C1 segment of cervical spinal cord (tissue), 14 donors: ENCODE measurements at regions not wholly inside any gene's neighbourhood (a gene's known extent, or its start where the extent isn't known, plus 50 kb on each side); places are given as distances from the start of the nearest gene placed in this dataset.
A peak's percentile ranks its signal among the peaks of the same experiment; 100 is the strongest.
"Not testable (repeated sequence)": the region's sequence is repeated elsewhere in the genome, so short reads cannot be mapped to it uniquely, and the experiment has no call there.

Source experiments
- DNase-seq, 14 donors: peaks; one replicate each; lab custom pipeline; 2025; lab: John Stamatoyannopoulos, UW

DNA sequence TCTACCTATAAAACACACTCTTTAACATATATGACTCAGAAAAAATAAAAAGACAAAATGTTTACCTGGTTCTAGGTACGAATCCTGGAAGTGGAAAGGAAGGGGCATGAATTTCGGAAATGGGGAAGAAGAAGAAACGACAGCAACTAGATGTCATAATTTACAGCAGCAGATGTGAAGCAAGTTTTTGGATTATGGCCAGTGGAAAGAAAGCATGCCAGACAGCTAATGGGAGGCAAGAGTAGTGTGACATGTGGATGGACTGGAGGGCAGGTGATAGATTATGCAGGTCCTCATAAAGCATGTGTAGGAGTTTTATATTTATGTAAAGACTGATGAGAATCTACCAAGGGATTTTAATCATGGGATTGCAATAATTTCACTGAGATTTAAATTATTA lies 279.0 kb upstream of the TACR3 start:
- DNase-seq = no peak

DNA sequence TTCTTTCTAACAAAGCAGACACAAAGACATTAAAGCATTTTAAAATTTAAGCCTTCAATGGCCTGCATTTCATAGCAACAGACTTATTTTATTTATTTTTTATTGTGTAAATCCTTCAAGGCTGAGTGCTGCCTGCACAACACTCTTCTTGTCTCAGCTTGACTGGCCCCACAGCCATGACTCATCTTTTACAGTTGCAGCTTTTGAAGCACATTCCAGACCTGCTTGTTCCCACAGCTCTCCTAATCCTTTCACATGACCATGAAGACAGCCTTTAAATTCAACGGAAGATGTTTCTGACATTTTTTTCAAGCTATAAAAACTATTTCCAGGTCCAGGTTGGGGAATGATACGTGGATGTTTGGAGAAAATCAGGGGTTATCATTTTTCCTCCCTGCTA lies 276.9 kb upstream of the TACR3 start:
- DNase-seq = peak in 3 of 14 donors; percentile 0 to 31 (median 6)

DNA sequence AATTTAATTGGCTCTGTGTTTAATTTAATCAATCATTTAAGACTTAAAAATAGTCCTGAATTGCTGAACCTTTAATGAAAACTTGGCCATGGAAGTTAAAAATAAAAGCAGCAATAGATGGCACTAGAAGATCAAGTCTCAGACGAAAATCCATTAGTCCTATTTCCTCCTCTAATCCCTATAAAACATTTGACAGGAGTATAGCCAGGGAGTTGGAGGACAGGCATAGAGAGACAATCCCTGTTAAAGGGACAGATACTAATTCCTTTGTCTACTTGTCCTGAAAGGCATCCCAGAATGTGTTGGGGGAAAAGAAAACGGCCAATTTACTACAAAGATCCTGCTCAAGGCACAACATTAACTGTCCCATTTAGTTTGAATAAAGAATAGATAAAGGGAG lies 276.3 kb upstream of the TACR3 start:
- DNase-seq = no peak

DNA sequence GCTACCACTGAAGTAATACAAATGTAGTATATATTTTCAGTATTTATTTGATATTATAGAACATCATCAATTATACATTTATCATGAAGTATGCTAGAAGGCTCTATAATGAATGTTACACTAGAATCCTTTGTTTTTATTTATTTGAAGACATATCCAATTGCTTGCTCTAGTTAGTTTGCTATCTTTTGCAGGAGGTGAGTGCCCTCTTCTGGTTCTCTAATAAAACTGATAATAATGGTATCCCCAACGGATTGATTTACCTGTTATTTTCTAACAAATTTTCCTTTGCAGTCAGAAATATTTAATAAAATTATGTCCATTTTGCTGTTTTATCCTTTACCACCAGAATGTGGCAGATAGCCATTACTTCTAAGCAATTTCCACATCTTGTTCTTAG lies 274.3 kb upstream of the TACR3 start:
- DNase-seq = no peak

DNA sequence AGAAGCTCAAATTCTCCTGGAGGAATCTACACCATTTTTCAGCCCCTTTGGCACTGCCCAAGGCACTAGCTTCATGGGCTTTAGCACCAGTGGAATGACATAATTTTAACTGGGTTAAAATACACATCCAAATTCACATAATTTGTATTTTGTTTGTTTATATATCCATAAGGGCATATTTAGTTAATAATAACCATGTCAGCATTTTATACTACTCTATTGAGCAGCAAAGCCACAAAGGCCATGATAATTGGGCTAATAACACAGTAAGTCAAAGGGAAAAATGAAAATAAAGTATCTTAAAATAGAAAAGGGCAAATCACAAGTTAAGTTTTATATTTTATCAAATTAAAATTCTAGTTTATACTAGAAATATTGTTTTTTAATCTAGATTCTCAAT lies 262.7 kb upstream of the TACR3 start:
- DNase-seq = no peak

DNA sequence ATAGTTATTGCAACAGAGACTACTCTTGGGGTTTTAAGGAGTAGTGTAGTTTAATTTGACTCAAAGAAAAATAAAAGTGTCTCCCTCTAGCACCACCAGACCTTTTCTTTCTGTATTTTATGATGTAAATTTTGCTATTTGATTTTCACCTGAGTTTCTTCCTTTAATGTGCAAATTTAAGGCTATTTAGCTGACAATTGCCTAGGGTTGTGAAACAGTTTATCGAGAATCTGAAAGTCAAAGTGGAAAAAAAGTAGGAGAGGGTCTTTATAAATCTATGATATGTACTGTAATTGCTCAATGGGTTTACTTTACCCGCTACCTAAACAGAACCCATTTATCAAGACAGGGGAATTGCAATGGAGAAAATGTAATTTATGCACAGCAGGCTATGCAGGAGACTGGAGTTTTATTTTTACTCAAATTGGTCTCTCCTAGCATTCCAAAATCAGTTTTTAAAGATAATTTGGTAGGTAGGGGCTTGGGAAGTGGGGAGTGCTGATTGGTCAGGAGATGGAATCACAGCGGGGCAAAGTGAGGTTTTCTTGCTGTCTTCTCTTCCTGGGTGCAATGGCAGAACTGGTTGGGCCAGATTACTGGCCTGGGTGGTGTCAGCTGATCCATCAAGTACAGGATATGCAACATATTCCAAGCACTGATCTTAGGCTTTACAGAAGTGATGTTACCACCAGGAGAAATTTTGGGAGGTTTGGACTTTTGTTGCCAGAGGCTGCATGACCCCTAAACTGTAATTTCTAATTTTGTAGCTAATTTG lies 228.6 kb upstream of the TACR3 start:
- no peak for DNase-seq

DNA sequence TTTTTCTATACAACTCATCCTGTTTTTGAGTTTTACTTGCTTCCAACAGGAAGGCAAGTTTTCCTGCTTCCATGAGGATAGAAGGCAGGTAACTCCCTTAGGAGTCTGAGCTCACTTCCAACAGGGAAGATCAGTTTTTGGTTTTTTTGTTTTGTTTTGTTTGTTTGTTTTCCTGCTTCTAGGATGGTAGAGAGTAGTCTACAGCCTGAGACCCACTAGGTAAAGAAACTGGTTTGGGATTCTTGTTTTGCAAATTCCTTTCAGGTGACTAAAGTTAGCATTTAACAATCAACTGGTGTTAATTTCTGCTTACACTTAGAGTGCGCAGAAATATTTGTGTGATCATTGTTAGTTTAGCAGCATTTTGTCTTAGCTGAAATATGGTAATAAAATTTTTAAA lies 227.8 kb upstream of the TACR3 start:
- no peak for DNase-seq

DNA sequence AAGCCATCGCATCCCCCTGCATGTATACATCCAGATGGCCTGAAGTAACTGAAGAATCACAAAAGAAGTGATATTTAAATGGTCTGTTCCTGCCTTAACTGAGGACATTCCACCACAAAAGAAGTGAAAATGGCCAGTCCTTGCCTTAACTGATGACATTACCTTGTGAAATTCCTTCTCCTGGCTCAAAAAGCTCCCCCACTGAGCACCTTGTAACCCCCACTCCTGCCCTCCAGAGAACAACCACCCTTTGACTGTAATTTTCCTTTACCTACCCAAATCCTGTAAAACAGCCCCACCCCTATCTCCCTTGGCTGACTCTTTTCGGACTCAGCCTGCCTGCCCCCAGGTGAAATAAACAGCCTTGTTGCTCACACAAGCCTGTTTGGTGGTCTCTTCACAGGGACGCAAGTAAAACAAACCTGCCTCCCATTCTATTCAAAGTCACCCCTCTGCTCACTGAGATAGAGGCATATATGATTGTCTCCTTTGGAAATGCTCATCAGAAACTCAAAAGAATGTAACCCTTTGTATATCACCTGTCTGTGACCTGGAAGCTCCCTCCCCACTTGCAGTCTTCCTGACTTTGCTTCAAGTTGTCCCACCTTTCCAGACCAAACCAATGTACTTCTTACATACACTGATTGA lies 227.0 kb upstream of the TACR3 start:
- not testable (repeated sequence) for DNase-seq

DNA sequence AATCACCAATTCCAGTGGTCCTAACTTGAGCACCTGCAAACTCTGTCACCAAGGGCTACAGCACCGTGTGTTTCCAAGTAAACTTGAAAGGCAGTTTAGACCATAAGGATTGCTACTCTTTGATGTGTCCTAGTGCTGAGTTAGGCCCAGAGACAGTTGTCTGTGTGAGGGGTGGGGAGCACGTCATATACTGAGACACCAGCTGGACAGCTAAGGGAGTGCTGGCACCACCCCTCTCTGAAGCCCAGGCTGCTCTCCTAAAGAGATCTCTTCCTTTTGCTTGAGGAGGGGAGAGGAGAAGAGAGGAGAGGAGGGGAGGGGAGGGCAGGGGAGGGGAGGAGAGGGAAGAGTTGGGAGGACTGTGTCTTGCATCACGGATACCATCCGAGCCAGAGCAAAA lies 218.7 kb upstream of the TACR3 start:
- DNase-seq = no peak

DNA sequence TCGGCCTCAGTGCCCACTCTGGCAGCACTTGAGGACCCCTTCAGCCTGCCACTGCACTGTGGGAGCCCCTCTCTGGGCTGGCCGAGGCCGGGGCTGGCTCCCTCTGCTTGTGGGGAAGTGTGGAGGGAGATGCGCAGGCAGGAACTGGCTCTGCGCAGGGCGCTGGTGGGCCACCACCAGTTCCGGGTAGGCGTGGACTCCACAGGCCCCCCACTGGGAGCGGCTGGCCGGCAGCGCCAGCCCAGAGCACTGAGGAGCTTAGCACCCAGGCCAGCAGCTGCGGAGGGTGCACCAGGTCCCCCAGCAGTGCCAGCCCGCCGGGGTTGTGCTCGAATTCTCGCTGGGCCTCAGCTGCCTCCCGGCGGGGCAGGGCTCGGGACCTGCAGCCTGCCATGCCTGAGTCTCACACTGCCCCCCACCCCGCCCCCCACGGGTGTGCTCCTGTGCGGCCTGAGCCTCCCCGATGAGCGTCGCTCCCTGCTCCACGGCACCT lies 216.9 kb upstream of the TACR3 start:
- no peak for DNase-seq

DNA sequence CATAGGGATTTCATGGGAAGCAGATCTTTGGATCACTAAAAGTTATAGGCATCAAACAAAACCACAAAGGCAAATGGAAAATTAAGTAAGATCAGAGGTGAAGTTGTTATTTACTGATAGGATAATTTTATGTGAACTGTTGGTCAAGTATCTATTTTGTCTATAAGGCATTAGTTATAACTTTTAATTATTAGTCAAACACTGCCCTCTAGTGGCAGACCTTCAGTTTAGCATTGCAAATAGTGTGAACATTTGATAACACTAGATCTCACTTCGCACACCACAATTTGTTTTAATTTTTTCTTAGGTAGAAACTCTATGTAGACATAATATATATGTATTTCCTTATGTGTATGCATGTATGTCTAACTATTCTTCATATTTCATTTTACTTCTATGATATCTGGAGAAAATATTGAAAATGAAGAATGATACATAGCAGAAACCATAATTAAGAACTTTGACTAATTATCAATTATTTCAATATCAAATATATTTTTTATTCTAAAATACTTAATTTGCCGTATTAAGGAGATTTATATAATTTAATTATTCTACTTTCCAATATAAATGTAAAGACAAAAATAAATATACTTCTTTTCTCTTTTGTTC lies 214.5 kb upstream of the TACR3 start:
- peak in 1 of 14 donors; percentile 1 for DNase-seq

DNA sequence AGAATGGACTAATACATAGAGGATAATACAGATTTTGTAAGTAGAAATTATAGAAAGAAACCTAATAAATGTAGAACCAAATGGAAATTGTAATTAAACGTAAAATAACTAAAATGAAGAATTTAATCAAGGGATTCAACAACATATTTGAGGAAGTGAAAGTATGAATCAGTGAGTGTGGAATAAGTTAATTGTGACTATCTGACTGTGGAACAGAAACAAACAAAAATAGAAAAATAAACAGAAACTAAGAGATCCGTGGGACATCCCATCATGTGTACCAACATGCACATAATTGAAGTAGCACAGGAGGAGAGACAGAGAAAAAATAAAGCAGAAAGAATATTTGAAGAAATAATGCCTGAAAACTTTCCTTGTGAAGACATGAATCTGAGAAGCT lies 208.6 kb upstream of the TACR3 start:
- no peak for DNase-seq

DNA sequence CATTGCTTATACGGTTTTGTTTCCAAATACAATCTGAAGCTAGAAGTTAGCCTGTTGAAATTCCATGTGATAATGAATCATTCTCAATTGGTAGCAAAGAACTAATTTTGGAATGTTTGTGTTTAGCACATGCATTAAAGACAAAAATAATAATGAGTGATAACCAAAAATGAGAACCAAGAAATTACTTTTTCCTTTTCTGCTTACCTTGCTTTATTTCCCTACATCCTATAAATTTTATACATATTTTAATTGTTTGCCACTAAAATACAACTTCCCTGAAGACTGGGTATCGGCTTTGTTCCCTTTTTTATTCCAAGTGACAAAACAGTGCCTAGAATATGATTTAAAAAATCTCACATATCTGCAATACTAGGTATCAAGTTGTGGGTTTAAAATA lies 203.8 kb upstream of the TACR3 start:
- no peak for DNase-seq

DNA sequence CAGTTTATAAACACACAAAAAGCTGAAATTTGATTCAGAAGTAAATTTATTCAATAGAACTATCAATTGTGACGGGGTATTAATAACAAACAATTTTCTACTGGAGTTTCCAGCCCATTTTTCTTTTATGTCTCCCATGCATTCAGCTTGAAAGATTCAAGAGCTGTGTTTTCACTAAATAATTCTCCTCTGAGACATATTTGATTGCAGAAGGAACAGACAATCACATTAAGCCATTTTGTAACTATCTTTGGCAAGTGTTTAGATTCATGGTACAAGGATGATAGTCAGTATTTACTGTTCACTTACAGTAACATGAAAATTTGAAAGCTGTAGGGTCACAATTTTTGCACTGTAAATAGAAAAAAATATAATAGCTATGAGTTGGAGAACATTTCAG lies 198.4 kb upstream of the TACR3 start:
- no peak for DNase-seq

DNA sequence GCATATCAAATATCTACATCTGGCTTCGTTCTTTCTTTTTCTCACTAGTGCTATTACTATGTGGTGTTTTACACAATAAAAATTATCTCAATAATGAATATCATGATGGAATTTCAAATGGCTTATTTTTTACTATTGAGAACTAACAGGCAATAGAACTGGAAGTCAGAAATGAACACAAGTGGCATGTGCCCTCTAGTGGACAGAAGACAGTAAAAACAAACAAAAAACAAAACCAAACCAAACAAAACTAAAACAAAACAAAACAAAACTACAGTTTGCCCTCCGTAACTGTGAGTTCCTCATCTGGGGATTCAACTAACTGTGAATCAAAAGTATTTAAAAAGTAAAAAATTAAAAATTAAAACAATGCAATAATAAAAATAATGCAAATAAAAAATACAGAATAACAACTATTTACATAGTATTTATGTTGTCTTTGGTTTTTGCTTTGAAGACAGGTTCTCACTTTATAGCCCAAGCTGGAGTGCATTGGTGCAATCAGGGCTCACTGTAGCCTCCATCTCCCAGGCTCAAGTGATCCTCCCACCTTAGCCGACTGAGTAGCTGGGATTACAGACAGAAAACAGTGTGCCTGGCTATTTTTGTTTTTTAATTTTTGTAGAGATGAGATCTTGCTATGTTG lies 195.6 kb upstream of the TACR3 start:
- DNase-seq = no peak

DNA sequence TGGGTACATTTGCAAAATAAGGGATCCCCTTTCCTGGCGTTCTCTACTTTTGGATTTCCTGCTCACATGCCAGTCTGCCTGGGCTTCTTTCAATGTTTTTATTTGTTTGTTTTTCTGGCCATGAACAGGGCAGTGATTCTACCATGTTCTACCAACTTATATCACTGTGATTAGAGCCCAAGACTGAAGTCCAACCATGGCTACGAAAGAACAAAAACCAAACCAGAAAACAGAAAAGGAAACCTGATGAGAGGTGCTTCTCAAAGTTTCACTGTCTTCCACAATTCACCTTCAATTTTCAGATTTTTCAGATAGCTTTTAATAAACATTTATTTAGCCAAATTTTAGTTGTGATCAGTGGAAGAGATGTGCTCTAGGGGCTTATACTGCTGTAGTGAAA lies 187.6 kb upstream of the TACR3 start:
- DNase-seq = no peak

DNA sequence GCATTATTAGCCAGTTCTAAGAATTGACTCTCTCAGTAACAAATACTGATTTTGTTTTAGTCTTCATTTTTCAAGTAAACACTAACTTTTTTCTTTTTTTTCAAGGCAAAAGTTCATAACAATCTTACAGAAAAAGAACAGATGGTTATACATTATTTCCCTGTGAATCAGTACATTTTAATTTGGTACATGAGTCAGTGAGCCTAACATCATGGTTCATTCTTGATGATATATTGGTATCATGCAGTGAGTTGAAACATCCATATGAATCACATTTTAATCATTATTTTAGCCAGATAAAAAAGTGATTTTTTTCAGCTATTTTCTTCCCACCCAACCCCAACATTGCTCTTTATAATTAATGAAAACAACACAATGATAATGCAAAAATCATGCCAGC lies 184.3 kb upstream of the TACR3 start:
- no peak for DNase-seq

DNA sequence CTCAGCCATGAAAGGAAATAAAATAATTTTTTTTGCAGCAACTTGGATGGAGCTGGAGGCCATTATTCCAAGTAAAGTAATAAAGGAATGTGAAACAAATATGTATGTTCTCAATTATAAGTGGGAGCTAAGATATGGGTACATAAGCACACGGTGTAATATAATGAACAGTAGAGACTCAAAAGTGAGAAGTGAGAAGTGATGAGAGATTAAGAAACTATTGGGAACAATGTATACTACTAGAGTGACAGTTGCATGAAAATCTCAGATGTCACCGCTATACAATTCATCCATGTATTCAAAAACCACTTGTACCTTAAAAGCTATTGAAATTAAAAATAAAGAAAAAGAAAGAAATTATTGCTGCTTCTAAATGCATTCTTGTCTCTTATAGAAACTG lies 182.9 kb upstream of the TACR3 start:
- no peak for DNase-seq

DNA sequence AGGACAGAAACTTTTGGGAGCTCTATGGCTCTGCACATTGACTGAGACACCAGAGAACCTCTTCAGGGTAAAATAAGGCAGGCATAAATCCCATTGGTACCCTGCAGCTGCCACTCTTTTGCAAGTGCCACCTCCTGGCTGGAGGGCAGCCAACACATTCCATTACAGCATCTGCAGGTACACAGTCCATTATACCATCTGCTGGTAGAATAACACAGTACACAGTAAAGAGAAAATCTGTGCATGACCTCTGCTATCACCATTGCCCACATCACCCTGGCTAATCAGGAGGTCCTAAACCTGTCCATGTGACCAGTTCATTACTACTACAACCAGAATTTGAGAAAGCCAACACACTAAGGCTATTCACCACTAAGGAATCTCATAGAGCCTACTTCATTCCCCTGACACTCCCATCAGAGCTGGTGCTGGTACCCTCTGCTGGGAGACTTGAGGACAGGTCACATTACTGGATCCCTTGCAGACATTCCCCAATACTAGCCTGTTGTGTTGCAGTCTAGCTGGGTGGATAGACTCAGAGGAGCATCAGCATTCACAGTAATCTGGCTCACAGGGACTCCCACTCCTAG lies 176.2 kb upstream of the TACR3 start:
- DNase-seq = no peak

DNA sequence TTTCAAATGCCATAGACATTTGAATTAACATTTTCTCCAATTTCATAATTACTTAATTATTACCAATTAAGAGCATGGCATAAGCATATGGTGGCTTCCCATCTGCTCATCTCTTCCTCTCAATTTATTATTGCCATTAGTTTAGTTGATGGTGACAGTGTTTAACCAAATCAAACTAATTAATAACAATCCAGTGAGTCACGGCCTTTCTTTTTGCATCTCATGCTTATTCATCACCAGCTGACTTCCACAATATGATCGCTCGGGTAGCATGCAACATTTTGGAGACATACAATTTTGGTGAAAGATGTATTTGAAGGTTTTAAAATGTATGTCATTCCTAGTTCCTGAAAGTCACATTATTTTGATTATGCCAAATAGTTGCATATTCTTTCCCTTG lies 172.8 kb upstream of the TACR3 start:
- no peak for DNase-seq

DNA sequence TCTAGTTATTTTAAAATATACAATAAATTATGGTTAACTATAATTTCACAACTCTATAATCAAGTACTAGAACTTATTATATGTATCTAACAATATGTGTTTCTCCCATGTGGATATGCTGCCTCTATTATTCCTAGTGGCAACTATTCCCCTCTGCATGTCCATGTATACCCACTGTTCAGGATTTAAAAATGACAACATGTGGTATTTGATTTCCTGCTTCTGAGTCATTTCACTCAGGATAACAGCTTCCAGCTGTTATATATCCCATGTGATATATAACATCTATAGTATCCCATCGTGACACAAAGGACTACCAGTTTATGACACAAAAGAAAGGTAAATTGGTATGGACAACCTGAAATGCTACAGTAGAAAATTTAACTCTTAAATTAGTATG lies 167.4 kb upstream of the TACR3 start:
- DNase-seq = no peak

DNA sequence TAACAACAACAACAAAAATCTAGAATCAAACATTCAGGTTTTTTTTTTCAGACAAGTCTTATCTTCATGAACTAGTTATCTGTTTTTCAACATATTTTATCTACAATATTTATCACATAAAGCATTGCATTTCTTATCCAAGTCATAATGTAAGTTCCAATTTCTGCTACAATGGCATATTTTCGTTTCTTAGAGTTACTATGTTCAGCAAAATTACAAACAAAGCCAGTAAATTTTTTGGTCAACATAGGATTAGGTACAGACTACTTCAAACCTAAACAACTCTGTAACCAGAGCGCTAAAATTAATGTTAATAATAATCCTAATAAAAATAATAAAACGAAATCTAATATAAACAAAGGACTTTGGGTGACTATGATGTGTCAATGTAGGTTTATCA lies 165.4 kb upstream of the TACR3 start:
- no peak for DNase-seq
